HG02610 (cell line): ENCODE measurements at regions not wholly inside any gene's neighbourhood (a gene's known extent, or its start where the extent isn't known, plus 50 kb on each side); places are given as distances from the start of the nearest gene placed in this dataset.

Experiments
- ATAC-seq: cut with Tn5 transposase; IDR thresholded peaks from one replicate; pipeline ENCODE4 v1.9.1; 2021; ENCODE audit warnings: mild to moderate bottlenecking, moderate library complexity; ENCODE audit not compliant: unreplicated experiment

DNA sequence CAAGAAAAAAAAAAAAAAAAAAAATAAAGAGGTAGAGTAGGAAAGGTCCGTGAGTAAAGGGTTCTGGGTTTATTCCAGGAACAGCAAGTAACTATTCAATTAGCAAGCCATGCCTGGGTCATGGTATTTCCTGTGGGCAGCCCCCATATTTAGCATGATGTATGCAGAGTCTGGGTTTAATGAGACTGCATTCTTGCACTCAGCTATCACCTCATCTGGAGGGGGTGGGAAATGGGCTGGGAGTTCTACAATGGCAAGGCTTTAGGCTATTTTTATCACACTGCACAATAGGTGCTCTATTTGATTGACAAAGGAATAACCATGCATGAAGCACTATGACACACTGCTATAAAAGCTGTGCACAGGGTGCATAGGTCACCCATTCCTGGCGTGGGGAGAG lies 104.0 kb upstream of the CCL2 start:
- ATAC-seq = no peak

GRCh38 chr17:34153991-34154390 lies 101.1 kb upstream of the CCL2 start:
- no peak for ATAC-seq

GRCh38 chr17:34154961-34155730 lies 99.9 kb upstream of the CCL2 start:
- ATAC-seq = no peak

DNA sequence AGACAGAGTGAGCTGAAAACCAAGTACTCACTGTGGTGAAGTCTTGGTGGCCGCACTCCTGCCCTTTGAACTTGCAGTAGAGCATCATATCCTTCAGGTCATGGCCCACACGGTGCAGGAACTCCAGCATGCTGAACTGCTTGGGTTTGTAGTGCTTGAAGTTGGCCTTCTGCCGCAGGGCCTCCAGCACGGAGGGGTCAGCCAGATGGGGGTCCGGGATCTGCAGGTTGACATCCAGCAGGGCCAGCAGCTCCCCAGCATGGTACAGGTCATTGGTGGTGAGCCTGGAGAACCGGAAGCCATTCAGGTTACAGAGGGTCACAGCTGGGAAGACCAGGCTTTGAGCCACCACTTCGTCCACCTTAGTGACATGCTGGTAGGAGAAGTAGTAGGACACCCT lies 99.1 kb upstream of the CCL2 start:
- ATAC-seq = no peak

- no peak for ATAC-seq
These were observed 98.7 kb upstream of the CCL2 start for GRCh38 chr17:34156401-34156740.

GRCh38 chr17:34156741-34157589 lies 98.1 kb upstream of the CCL2 start:
- ATAC-seq = no peak

DNA sequence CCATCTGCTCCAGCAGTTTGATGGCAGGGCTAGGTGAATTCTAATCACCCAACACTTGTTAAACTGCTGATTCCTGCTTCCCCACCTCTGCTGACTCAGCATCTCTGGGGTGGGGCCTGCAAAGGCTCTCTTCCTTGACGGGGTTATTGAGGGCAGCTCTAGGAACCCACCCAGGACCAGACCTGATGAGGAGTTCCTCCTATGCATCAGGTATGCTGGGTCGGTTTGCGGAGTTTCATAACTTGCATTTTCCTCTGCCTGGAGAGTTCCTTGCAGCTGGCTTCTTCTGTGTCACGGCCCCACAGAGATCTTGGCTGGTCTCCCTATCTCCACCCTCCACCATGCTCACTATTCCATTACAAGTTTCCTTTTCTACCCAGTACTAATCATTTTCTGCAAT lies 93.4 kb upstream of the CCL2 start:
- ATAC-seq = no peak

GRCh38 chr17:34163123-34163522 lies 92.0 kb upstream of the CCL2 start:
- no peak for ATAC-seq

GRCh38 chr17:34163646-34164045 lies 91.4 kb upstream of the CCL2 start:
- ATAC-seq = no peak

- no peak for ATAC-seq
These were observed 90.2 kb upstream of the CCL2 start for GRCh38 chr17:34164837-34165236.

DNA sequence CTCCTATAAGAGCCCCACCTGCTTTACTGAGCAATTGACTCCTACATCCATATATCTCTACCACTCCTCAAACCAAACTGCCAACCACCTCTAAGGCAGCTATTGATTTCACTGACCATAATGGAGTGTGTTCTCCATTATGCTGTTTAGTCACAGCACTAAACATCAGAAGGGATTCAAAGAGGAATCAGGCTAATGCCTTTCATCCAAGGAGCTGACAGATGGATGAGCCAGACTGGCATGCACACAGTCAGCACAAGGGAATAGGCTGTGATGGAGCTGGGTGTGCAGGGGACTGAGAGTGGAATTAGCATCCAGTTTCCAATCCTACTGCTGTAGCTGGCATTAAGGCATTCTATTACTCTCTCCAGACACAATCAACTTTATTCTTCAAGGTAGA lies 88.7 kb upstream of the CCL2 start:
- ATAC-seq = no peak

GRCh38 chr17:34167354-34167753 lies 87.7 kb upstream of the CCL2 start:
- ATAC-seq = no peak

DNA sequence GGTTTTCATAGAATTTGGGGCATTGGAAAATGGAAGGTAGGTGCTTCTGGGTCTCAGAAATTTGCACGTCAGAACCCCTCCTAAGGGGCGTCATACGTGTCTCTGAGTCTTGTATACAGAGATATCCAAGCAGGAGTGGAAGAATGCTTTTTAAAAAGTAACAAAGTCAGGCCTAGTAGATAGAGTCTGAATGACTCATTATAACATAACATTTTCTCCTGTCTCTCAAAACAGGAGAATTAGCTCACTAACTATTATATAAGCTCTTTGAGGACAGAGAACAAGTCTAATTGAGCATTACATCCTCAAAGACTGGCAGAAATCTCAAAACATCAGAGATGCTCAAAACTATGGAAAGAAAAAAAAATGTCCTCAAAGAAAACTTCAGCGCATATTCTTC lies 86.1 kb upstream of the CCL2 start:
- no peak for ATAC-seq

- ATAC-seq = no peak
These were observed 85.6 kb upstream of the CCL2 start for GRCh38 chr17:34169496-34169895.

- no peak for ATAC-seq
These were observed 83.8 kb upstream of the CCL2 start for GRCh38 chr17:34171245-34171818.

DNA sequence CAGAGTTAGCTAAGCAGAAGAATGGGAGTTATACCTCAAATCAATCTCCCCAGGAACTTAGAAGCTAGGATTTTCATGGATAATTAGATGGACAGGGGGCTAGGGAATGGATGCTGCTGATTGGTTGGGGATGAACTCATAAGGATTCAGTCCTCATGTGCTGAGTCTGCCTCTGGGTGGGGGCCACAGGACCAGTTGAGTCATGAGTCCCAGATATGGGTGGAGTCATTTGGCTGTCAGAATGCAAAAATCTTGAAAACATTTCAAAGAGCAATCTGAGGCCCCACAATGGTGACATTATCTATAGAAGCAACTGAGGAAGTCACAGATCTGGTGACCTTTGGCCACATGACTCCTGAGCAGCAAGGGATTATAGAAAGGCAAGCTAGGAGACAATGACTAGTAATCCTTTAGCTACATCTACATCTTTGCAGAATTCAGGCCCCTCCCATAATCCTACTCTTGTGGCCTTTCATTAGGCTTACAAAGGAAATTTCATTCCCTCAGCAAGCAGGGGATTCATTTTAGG lies 82.6 kb upstream of the CCL2 start:
- no peak for ATAC-seq

GRCh38 chr17:34173241-34173640 lies 81.8 kb upstream of the CCL2 start:
- ATAC-seq = no peak

GRCh38 chr17:34174496-34174895 lies 80.6 kb upstream of the CCL2 start:
- no peak for ATAC-seq

DNA sequence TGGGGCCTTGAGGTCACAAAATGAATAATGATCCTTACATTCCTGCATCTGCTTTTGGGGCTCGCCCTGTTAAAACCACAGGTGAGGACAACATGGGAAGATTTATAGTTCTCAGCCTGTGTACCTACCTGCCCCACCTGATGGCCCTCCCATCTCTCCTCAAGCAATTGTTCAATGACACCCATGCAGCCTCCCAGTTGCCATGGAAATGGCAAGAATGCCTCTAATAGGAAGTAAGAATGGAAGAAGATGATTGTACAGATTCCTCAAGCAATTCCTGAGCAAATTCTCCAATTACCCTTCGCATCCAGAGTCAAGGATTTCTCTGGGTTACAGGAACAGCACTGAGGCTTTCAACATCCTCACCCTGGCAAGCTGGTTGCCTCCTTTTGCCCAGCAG lies 78.6 kb upstream of the CCL2 start:
- no peak for ATAC-seq

GRCh38 chr17:34177642-34178041 lies 77.4 kb upstream of the CCL2 start:
- ATAC-seq = no peak

DNA sequence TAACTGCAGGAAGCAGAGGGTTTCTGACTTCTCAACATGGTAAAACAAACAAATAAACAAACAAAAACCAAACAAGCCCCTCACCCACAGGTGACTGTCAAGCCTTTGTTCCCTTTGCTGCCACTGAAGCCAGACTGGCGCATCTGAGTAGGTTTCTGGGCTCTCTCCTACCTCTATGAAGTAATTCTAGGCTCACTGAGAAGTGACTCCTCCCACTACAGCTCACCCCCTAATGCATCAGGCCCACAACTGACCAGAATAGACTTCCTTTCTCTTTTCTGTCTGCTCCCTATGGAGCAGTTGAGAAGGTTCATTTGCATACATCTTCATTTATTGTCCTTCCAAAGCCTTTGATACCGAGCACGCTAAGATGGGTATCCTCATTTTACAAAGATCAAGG lies 77.0 kb upstream of the CCL2 start:
- no peak for ATAC-seq
